Nephron progenitor cell (in vitro differentiated cells): ENCODE measurements at regions not wholly inside any gene's neighbourhood (a gene's known extent, or its start where the extent isn't known, plus 50 kb on each side); places are given as distances from the start of the nearest gene placed in this dataset.
A peak's percentile ranks its signal among the peaks of the same experiment; 100 is the strongest.

Source experiments
- DNase-seq: peaks from one replicate; pipeline ENCODE4 v3.0.0; 2021
- H3K27ac Mint-ChIP-seq: 2 replicates; pipeline ENCODE4 v1.8.0; 2021; ENCODE audit warnings: mild to moderate bottlenecking, moderate library complexity, mixed read lengths
- H3K27me3 Mint-ChIP-seq: 2 replicates; pipeline ENCODE4 v1.8.0; 2021; ENCODE audit warnings: mild to moderate bottlenecking, low read depth, mixed read lengths; ENCODE audit not compliant: poor library complexity
- H3K36me3 Mint-ChIP-seq: 2 replicates; pipeline ENCODE4 v1.8.0; 2021; ENCODE audit warnings: low read depth, mixed read lengths
- H3K4me1 Mint-ChIP-seq: 2 replicates; pipeline ENCODE4 v1.8.0; 2021; ENCODE audit warnings: mixed read lengths
- H3K4me3 Mint-ChIP-seq: 2 replicates; pipeline ENCODE4 v1.8.0; 2021; ENCODE audit warnings: mild to moderate bottlenecking, moderate library complexity, mixed read lengths
- H3K9me3 Mint-ChIP-seq: 2 replicates; pipeline ENCODE4 v1.8.0; 2021; ENCODE audit warnings: mild to moderate bottlenecking, moderate library complexity, mixed read lengths
- TF ChIP-seq, protein P1 (sequence below): fragments of 200-600 bp; sonication (generic); IDR thresholded peaks from 2 replicates; pipeline ENCODE4 v1.5.0; 2021; ENCODE audit warnings: antibody characterized with exemption

DNA sequence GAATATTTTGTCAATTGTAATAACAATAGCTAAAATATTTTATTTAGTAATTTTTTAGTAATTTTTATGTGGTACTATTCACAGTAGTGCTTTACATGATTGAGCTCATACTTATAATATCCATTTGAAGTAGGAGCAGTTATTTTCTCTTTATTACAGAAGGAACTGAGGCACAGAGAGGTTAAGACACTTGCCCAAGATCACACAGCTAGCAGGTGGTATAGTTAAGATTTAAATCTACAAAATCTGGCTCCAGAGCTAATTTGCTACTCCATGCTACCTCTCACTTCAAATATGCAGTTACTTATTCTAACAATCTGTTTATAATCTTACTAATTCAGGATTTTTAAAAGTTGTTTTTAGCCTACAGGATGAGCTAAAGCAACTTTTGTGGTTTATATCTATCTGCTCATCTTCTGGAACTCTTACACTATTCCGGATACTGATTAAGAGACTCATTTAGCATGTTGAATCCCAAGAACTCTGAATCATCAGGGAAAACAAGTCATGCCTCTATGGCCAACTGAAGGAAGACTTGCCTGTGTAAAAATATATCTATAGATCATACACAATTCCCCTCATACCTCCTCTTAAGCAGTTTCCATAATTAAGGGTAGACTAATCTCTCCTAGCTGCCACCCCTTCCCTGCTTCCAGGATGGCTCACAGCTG, 324.2 kb downstream of the UBE3D start:
- DNase-seq = no peak
- Mint-ChIP-seq H3K4me1 (peaks cover 42% of the 10 kb centered on the region), H3K27ac (no peak overlapping the region)

DNA sequence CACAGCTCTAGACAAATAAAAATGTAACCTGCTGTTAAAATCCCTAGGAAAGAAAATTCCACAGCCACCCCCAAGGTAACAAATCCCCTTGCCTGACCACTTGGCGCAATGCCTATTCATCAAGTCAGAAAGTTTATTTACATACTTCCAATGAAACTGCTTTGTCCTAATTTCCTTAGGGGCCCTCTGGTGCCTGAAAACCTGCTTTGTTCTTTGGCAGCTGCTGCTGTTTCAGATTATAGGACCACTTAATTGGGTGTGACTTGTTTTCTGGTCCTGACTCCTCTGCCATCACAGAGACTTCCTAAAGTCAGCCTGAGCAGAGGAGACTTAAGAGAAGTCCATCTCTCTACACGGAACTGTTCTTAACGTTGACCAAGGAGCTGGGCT, 323.6 kb downstream of the UBE3D start:
- TF ChIP-seq, protein P1, sequence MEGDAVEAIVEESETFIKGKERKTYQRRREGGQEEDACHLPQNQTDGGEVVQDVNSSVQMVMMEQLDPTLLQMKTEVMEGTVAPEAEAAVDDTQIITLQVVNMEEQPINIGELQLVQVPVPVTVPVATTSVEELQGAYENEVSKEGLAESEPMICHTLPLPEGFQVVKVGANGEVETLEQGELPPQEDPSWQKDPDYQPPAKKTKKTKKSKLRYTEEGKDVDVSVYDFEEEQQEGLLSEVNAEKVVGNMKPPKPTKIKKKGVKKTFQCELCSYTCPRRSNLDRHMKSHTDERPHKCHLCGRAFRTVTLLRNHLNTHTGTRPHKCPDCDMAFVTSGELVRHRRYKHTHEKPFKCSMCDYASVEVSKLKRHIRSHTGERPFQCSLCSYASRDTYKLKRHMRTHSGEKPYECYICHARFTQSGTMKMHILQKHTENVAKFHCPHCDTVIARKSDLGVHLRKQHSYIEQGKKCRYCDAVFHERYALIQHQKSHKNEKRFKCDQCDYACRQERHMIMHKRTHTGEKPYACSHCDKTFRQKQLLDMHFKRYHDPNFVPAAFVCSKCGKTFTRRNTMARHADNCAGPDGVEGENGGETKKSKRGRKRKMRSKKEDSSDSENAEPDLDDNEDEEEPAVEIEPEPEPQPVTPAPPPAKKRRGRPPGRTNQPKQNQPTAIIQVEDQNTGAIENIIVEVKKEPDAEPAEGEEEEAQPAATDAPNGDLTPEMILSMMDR = no peak
- Mint-ChIP-seq H3K36me3 (no peaks in the 10 kb centered on the region), H3K9me3 (no peaks in the 10 kb centered on the region), H3K4me3 (no peak overlapping the region), H3K4me1 (peaks cover 42% of the 10 kb centered on the region), H3K27me3 (peaks cover 5% of the 10 kb centered on the region), H3K27ac (no peak overlapping the region)
- DNase-seq = no peak

More for the DNA sequence above, 324.2 kb downstream of the UBE3D start:
- H3K9me3 Mint-ChIP-seq = no peaks in the 10 kb centered on the region
- TF ChIP-seq, protein P1 = no peak
- peaks cover 5% of the 10 kb centered on the region for H3K27me3 Mint-ChIP-seq
- H3K4me3 Mint-ChIP-seq = no peak overlapping the region
- no peaks in the 10 kb centered on the region for H3K36me3 Mint-ChIP-seq

DNA sequence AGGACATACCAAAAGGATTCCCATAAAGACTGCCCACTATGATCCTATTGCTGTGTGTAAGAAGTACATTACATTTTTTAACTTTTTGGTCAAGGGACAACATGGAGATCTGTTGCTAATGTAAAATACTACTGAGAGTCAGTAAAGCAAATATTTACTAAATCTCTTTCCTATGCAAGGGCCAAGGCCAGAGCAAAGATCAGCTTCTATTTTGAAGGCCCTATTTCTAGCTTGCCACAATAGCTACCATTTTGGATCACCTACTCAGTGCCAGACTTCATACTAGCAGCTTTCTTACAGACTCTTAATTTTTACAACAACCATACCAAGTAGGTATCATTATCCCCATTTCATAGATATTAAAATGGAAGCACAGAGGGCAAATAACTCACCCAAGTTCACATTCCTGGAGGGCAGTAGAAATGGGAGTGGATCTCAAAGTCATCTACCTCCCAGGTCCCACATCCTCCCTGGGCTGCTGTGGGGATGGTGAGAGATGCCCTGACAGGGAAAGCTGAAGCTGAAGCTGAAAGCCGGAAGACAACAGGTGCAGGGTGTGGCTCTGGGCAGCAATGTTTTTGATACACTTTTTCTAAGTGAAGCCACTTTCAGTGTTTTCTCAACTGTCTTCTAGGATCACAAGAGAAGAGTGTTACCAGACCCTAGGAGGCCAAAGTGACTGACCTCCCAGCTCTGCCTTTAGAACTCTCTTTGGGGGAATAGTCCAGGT, 321.2 kb downstream of the UBE3D start:
- H3K27me3 Mint-ChIP-seq = peaks cover 5% of the 10 kb centered on the region
- H3K9me3 Mint-ChIP-seq = no peaks in the 10 kb centered on the region
- no peak overlapping the region for H3K27ac Mint-ChIP-seq
- DNase-seq = no peak
- peaks cover 22% of the 10 kb centered on the region for H3K4me1 Mint-ChIP-seq
- H3K36me3 Mint-ChIP-seq = no peaks in the 10 kb centered on the region
- TF ChIP-seq, protein P1 = no peak
- H3K4me3 Mint-ChIP-seq = no peak overlapping the region

DNA sequence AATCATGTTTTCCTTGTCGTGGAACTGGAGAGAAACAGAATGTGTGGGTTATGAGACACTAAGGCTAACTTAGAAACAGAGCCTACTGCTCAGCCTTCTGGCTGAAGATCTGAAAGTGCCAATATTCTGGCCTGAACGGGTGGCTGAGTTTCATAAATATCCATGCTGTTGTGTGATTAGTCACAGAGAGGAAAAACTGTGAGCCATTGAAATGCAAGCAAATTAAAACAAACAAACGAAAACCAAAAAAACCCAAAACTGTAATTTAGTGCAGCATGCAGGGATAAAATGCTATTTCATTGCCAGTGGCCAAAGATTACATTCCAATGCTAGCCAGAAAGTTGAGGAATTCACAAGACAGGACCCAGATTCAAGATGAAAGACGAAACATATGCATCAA, 315.1 kb downstream of the UBE3D start:
- Mint-ChIP-seq H3K9me3 (no peaks in the 10 kb centered on the region), H3K27me3 (no peaks in the 10 kb centered on the region), H3K36me3 (no peaks in the 10 kb centered on the region), H3K4me1 (no peaks in the 10 kb centered on the region), H3K27ac (peak overlapping the region; percentile 3), H3K4me3 (no peak overlapping the region)
- no peak for DNase-seq
- TF ChIP-seq, protein P1 = no peak

DNA sequence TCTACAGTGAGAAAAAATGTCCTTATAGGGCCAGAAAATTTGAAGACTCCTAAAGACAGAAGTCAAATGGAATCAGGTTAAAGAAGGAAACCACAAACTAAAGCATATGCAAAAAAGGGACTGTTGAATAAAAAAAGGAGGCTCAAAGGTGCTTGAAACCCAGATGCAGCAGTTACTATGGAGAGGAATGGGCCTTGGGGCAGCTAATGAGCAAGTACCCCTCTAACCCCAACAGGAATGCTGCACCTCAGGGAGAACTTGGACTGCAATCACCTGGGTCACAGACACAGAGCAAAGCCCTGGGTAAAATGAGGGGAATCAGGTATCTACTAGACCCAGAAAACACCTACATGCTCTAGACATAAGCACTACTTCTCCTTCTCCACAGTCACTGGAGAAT, 313.9 kb downstream of the UBE3D start:
- no peaks in the 10 kb centered on the region for H3K4me1 Mint-ChIP-seq
- TF ChIP-seq, protein P1 = no peak

More for the DNA sequence above, 313.9 kb downstream of the UBE3D start:
- Mint-ChIP-seq H3K27ac (no peak overlapping the region), H3K9me3 (peaks cover 6% of the 10 kb centered on the region), H3K36me3 (no peaks in the 10 kb centered on the region), H3K27me3 (no peaks in the 10 kb centered on the region), H3K4me3 (no peak overlapping the region)
- no peak for DNase-seq
